ENCODE measurements at regions not wholly inside any gene's neighbourhood (a gene's known extent, or its start where the extent isn't known, plus 50 kb on each side); places are given as distances from the start of the nearest gene placed in this dataset.

- DNase-seq (ENCODE audit: low read depth), result no peak
- H3K4me3 ChIP-seq (ENCODE audit: low read depth, low read length), result no peak overlapping the region
Measured at GRCh38 chr12:107264667-107265066, 171.3 kb upstream of the CRY1 start.

- H3K4me3 ChIP-seq (ENCODE audit: low read depth, low read length), result no peak overlapping the region
- no peak for DNase-seq (ENCODE audit: low read depth)
Measured at GRCh38 chr12:107267604-107268003, 174.3 kb upstream of the CRY1 start.

- H3K4me3 ChIP-seq (ENCODE audit: low read depth, low read length), result no peak overlapping the region
- no peak for DNase-seq (ENCODE audit: low read depth)
Measured at GRCh38 chr12:107271523-107271922, 178.2 kb upstream of the CRY1 start.

GRCh38 chr12:107275530-107275929, 182.2 kb upstream of the CRY1 start:
- no peak for DNase-seq (ENCODE audit: low read depth)
- H3K4me3 ChIP-seq (ENCODE audit: low read depth, low read length), result no peak overlapping the region

- peak; percentile 28 for DNase-seq (ENCODE audit: low read depth)
- H3K4me3 ChIP-seq (ENCODE audit: low read depth, low read length), result no peak overlapping the region
Measured at GRCh38 chr12:107277855-107278254, 184.5 kb upstream of the CRY1 start.

GRCh38 chr12:107282628-107283027, 189.3 kb upstream of the CRY1 start:
- no peak overlapping the region for H3K4me3 ChIP-seq (ENCODE audit: low read depth, low read length)
- DNase-seq (ENCODE audit: low read depth), result no peak

- no peak for DNase-seq (ENCODE audit: low read depth)
- no peak overlapping the region for H3K4me3 ChIP-seq (ENCODE audit: low read depth, low read length)
Measured at GRCh38 chr12:107283652-107284051, 190.3 kb upstream of the CRY1 start.

GRCh38 chr12:107284692-107285091, 191.3 kb upstream of the CRY1 start:
- no peak overlapping the region for H3K4me3 ChIP-seq (ENCODE audit: low read depth, low read length)
- no peak for DNase-seq (ENCODE audit: low read depth)

GRCh38 chr12:107287436-107288413, 194.4 kb upstream of the CRY1 start:
- DNase-seq (ENCODE audit: low read depth), result no peak
- H3K4me3 ChIP-seq (ENCODE audit: low read depth, low read length), result no peak overlapping the region

- no peak overlapping the region for H3K4me3 ChIP-seq (ENCODE audit: low read depth, low read length)
- no peak for DNase-seq (ENCODE audit: low read depth)
Measured at GRCh38 chr12:107288414-107289127, 195.2 kb upstream of the CRY1 start.

- no peak for DNase-seq (ENCODE audit: low read depth)
- no peak overlapping the region for H3K4me3 ChIP-seq (ENCODE audit: low read depth, low read length)
Measured at GRCh38 chr12:107291018-107291417, 197.7 kb upstream of the CRY1 start.

- no peak overlapping the region for H3K4me3 ChIP-seq (ENCODE audit: low read depth, low read length)
- no peak for DNase-seq (ENCODE audit: low read depth)
Measured at GRCh38 chr12:107296681-107297089, 203.3 kb upstream of the CRY1 start.

- DNase-seq (ENCODE audit: low read depth), result no peak
- H3K4me3 ChIP-seq (ENCODE audit: low read depth, low read length), result no peak overlapping the region
Measured at GRCh38 chr12:107302649-107303341, 209.4 kb upstream of the CRY1 start.

GRCh38 chr12:107304588-107305532, 211.5 kb upstream of the CRY1 start:
- DNase-seq (ENCODE audit: low read depth), result no peak
- H3K4me3 ChIP-seq (ENCODE audit: low read depth, low read length), result no peak overlapping the region

- DNase-seq (ENCODE audit: low read depth), result no peak
- no peak overlapping the region for H3K4me3 ChIP-seq (ENCODE audit: low read depth, low read length)
Measured at GRCh38 chr12:107306141-107306659, 212.9 kb upstream of the CRY1 start.

GRCh38 chr12:107308310-107308709, 215.0 kb upstream of the CRY1 start:
- H3K4me3 ChIP-seq (ENCODE audit: low read depth, low read length), result no peak overlapping the region
- no peak for DNase-seq (ENCODE audit: low read depth)

GRCh38 chr12:107309020-107309419, 215.7 kb upstream of the CRY1 start:
- no peak for DNase-seq (ENCODE audit: low read depth)
- no peak overlapping the region for H3K4me3 ChIP-seq (ENCODE audit: low read depth, low read length)

- DNase-seq (ENCODE audit: low read depth), result no peak
- H3K4me3 ChIP-seq (ENCODE audit: low read depth, low read length), result no peak overlapping the region
Measured at GRCh38 chr12:107310621-107311020, 217.3 kb upstream of the CRY1 start.

GRCh38 chr12:107311682-107312081, 218.3 kb upstream of the CRY1 start:
- H3K4me3 ChIP-seq (ENCODE audit: low read depth, low read length), result no peak overlapping the region
- no peak for DNase-seq (ENCODE audit: low read depth)
